C4-2B (cell line): ENCODE measurements at regions not wholly inside any gene's neighbourhood (a gene's known extent, or its start where the extent isn't known, plus 50 kb on each side); places are given as distances from the start of the nearest gene placed in this dataset.

Source experiments
- H3K27ac ChIP-seq: fragments of 450-650 bp; 2 replicates; pipeline ENCODE4 v1.5.1; 2017
- CTCF ChIP-seq: fragments of 450-650 bp; conservative IDR thresholded peaks from 2 replicates; pipeline ENCODE4 v1.5.1; 2017; ENCODE audit warnings: mild to moderate bottlenecking
- ZFX ChIP-seq: fragments of 450-650 bp; IDR thresholded peaks from 2 replicates; pipeline ENCODE4 v1.6.1; 2017

DNA sequence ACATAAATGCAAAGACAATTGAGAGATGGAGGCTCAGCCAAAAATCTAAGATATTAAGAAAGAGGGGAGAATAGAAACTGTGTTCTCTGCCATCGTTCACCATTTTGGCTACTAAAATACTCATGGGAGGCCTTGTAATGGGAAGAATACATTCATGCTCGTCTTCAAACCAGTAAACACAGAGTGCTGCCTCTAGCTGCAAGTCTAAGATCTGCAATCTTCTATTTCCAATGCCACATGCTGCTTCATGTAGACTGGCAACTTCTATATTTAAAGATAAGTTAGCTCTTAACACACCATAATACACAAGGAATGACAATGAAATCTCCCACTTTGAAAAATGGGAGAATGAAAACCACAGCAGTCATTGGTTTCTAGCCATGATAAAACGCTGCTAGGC lies 387.3 kb downstream of the HS3ST3B1 start:
- H3K27ac ChIP-seq, result no peak overlapping the region
- TF ChIP-seq CTCF, result peak; percentile 42
- no peak for TF ChIP-seq ZFX

DNA sequence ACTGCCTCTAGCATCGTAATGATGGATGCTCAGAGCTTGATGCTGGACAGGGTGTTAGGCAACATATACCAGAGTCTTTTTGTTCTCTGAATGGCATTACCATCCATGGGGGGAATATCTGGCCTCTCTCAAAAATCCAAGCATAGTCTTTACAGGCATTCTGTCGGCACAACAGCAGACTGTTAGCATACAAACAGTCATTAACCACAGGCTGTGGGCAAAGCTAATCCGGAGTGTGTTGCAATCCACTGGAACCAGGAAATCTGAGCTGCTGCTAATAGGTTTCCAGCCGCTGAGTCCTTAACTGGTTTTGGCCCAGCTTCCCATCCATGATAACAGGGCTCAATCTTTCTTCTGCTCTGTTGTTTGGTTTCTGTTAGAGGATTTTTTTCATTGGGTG lies 371.9 kb downstream of the HS3ST3B1 start:
- TF ChIP-seq CTCF (no peak), ZFX (no peak)
- H3K27ac ChIP-seq, result no peak overlapping the region

DNA sequence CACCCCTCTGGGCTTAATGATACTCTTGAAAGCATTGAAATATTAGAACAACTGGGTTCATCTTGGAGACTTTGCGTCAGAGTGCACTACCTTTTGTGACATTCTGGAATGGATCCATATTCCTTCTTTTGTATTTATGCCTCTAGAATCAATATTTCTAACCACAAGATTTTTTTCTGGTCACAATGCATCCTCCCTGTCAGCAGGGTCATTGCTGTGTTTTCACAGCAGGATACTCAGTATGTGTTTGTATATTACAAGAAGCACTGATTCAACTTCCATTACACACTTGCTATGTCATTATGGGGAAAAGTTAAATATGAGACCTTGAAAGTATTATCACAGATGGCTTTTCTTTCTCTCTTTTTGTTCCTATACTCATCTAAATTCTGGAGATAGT lies 370.0 kb downstream of the HS3ST3B1 start:
- no peak overlapping the region for H3K27ac ChIP-seq
- no peak for TF ChIP-seq CTCF
- no peak for TF ChIP-seq ZFX

- H3K27ac ChIP-seq, result no peak overlapping the region
- TF ChIP-seq ZFX, result no peak
- no peak; the same call in 1 of the 2 replicates for TF ChIP-seq CTCF
Observed at GRCh38 chr17:14664511-14664910, 363.6 kb downstream of the HS3ST3B1 start.

DNA sequence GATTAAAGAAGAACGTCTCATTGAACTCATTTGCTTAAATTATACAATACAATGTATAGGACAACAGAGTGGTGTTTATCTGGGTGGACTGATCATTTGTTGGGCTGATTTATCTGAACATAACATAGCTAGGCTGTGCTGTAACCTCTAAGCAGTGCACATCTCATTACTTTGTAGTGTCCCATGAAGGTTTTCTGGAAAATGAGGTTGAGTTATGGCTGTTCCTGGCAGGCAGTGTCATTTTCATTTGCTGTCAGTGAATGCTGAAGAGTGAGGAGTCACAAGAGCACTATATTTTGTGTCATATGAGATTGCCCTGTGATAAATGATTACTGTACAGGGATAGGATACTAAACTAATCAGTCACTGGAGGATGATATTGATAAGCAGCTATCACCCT lies 340.2 kb downstream of the HS3ST3B1 start:
- H3K27ac ChIP-seq, result no peak overlapping the region
- TF ChIP-seq CTCF (no peak), ZFX (no peak)

GRCh38 chr17:14637260-14637659 lies 336.4 kb downstream of the HS3ST3B1 start:
- TF ChIP-seq ZFX (no peak), CTCF (no peak)
- no peak overlapping the region for H3K27ac ChIP-seq

- TF ChIP-seq ZFX (no peak), CTCF (no peak)
- H3K27ac ChIP-seq, result no peak overlapping the region
Observed at GRCh38 chr17:14630621-14631020, 329.7 kb downstream of the HS3ST3B1 start.
